Peyer's patch (tissue), 4 donors: ENCODE measurements at regions not wholly inside any gene's neighbourhood (a gene's known extent, or its start where the extent isn't known, plus 50 kb on each side); places are given as distances from the start of the nearest gene placed in this dataset.
"Not testable (repeated sequence)": the region's sequence is repeated elsewhere in the genome, so short reads cannot be mapped to it uniquely, and the experiment has no call there.

Source experiments
- DNase-seq, 3 donors: peaks; one replicate each; pipeline ENCODE4 v3.0.0-alpha.2; 2017 to 2019
- H3K27ac ChIP-seq, 4 donors: fragments of 200-600 bp; sonication (generic); one replicate each; pipeline ENCODE4 v1.5.1; 2016 to 2019
- H3K27me3 ChIP-seq, 2 donors: fragments of 200-600 bp; sonication (generic); one replicate each; pipeline ENCODE4 v1.5.1; 2019
- H3K36me3 ChIP-seq, 3 donors: fragments of 200-600 bp; sonication (generic); one replicate each; pipeline ENCODE4 v1.5.1; 2016 to 2019
- H3K4me1 ChIP-seq, 4 donors: fragments of 200-600 bp; sonication (generic); one replicate each; pipeline ENCODE4 v1.5.1; 2016 to 2019
- H3K4me3 ChIP-seq, 4 donors: fragments of 200-600 bp; sonication (generic); 1 replicate in 3 of 4; 2 replicates in 1 of 4; pipeline ENCODE4 v1.5.1; 2016 to 2019; ENCODE audit warnings: mild to moderate bottlenecking in 1 of 4
- H3K9me3 ChIP-seq, 4 donors: fragments of 200-600 bp; sonication (generic); one replicate each; pipeline ENCODE4 v1.5.1; 2016 to 2019; ENCODE audit warnings: mild to moderate bottlenecking in 1 of 4
- CTCF ChIP-seq, 6 experiments: fragments of 450-650 bp in 4 of 6; fragments of 200-600 bp in 2 of 6; sonication (generic) in 1 of 6; IDR thresholded peaks; one replicate each; pipeline ENCODE4 v1.5.1; 2017 to 2019; ENCODE audit warnings: antibody characterized with exemption in 6 of 6, mild to moderate bottlenecking in 3 of 6, moderate library complexity in 1 of 6
- POLR2A ChIP-seq, 2 donors: fragments of 450-650 bp; IDR thresholded peaks; one replicate each; pipeline ENCODE4 v1.5.1; 2017; ENCODE audit warnings: antibody characterized with exemption in 2 of 2, mild to moderate bottlenecking in 2 of 2, moderate library complexity in 2 of 2

GRCh38 chr15:20355256-20355868 lies 186.2 kb downstream of the GOLGA6L6 start:
- H3K36me3 ChIP-seq = no peaks in the 10 kb centered on the region
- H3K4me1 ChIP-seq = peaks cover 0 to 4% (median 0%) of the 10 kb centered on the region in 4 donors
- H3K27ac ChIP-seq = no peak overlapping the region
- no peak overlapping the region for H3K4me3 ChIP-seq
- DNase-seq = peak in 1 of 3 donors; percentile 22
- peaks cover 0 to 5% (median 0%) of the 10 kb centered on the region in 4 donors for H3K9me3 ChIP-seq
- no peaks in the 10 kb centered on the region for H3K27me3 ChIP-seq
- no peak for TF ChIP-seq CTCF (IDR thresholded peaks at IDR 0.05)

- H3K27ac ChIP-seq, H3K9me3 ChIP-seq, H3K4me1 ChIP-seq, H3K36me3 ChIP-seq, H3K4me3 ChIP-seq, H3K27me3 ChIP-seq, DNase-seq: not testable (repeated sequence)
Measured at GRCh38 chr15:20354884-20355223, 186.7 kb downstream of the GOLGA6L6 start.

- Histone ChIP-seq H3K4me1 (peaks cover 0 to 4% (median 0%) of the 10 kb centered on the region in 4 donors), H3K4me3 (no peak overlapping the region), H3K36me3 (no peaks in the 10 kb centered on the region), H3K27me3 (no peaks in the 10 kb centered on the region), H3K9me3 (peaks cover 0 to 5% (median 0%) of the 10 kb centered on the region in 4 donors), H3K27ac (no peak overlapping the region)
- TF ChIP-seq POLR2A (IDR thresholded peaks at IDR 0.05) (no peak), CTCF (IDR thresholded peaks at IDR 0.05) (no peak)
- peak in 1 of 3 donors; percentile 42 for DNase-seq
Measured at GRCh38 chr15:20353966-20354883, 187.4 kb downstream of the GOLGA6L6 start.

GRCh38 chr15:20352241-20353200 lies 189.1 kb downstream of the GOLGA6L6 start:
- no peak overlapping the region for H3K4me3 ChIP-seq
- TF ChIP-seq CTCF (IDR thresholded peaks at IDR 0.05) (no peak), POLR2A (IDR thresholded peaks at IDR 0.05) (no peak)
- no peaks in the 10 kb centered on the region for H3K36me3 ChIP-seq
- peaks cover 0 to 6% (median 0%) of the 10 kb centered on the region in 4 donors for H3K9me3 ChIP-seq
- no peaks in the 10 kb centered on the region for H3K27me3 ChIP-seq
- no peak overlapping the region for H3K27ac ChIP-seq
- peaks cover 0 to 4% (median 0%) of the 10 kb centered on the region in 4 donors for H3K4me1 ChIP-seq
- DNase-seq = peak; percentile 15 to 39 (median 37)

- Histone ChIP-seq H3K4me3 (no peak overlapping the region), H3K9me3 (peaks cover 0 to 11% (median 2%) of the 10 kb centered on the region in 4 donors), H3K36me3 (no peaks in the 10 kb centered on the region), H3K27ac (no peak overlapping the region), H3K4me1 (peaks cover 0 to 2% (median 0%) of the 10 kb centered on the region in 4 donors), H3K27me3 (no peaks in the 10 kb centered on the region)
- TF ChIP-seq CTCF (IDR thresholded peaks at IDR 0.05) = no peak
- TF ChIP-seq POLR2A (IDR thresholded peaks at IDR 0.05) = no peak
- DNase-seq = peak; percentile 15 to 51 (median 44)
Measured at GRCh38 chr15:20351448-20351971, 190.1 kb downstream of the GOLGA6L6 start.
